ENCODE measurements at regions not wholly inside any gene's neighbourhood (a gene's known extent, or its start where the extent isn't known, plus 50 kb on each side); places are given as distances from the start of the nearest gene placed in this dataset.

GRCh38 chr13:105446197-105446596, 1089.3 kb downstream of the EFNB2 start:
- H3K4me3 ChIP-seq (ENCODE audit: low read depth, low read length), result no peak overlapping the region
- no peaks in the 10 kb centered on the region for H3K4me1 ChIP-seq (ENCODE audit: control insufficient read depth, insufficient read depth, low read length)
- no peaks in the 10 kb centered on the region for H3K9me3 ChIP-seq (ENCODE audit: control insufficient read depth, insufficient read depth, low read depth, low read length)
- ChIA-PET POLR2A (no interaction called here), CTCF (interaction anchor here (0.6 kb wide), 1 partner anchor 73 kb away, joined by 3 read pairs; no protein-coding TSS in a partner anchor)
- TF ChIP-seq OVOL3 (tag by site-specific recombination; IDR thresholded peaks at IDR 0.05) (no peak), WT1 (tag by site-specific recombination; IDR thresholded peaks at IDR 0.05) (no peak), ZNF776 (tag by site-specific recombination; IDR thresholded peaks at IDR 0.05; ENCODE audit: borderline replicate concordance) (no peak), ZNF488 (tag by site-specific recombination; IDR thresholded peaks at IDR 0.05) (no peak), MYNN (tag by site-specific recombination; IDR thresholded peaks at IDR 0.05; ENCODE audit: borderline replicate concordance) (no peak), ZNF23 (tag by site-specific recombination; IDR thresholded peaks at IDR 0.05; ENCODE audit: borderline replicate concordance) (no peak), ZNF785 (tag by site-specific recombination; IDR thresholded peaks at IDR 0.05) (no peak), RBAK (tag by site-specific recombination; IDR thresholded peaks at IDR 0.05) (no peak), KLF1 (tag by site-specific recombination; IDR thresholded peaks at IDR 0.05) (no peak), SP7 (tag by site-specific recombination; IDR thresholded peaks at IDR 0.05) (no peak), ZBTB20 (tag by site-specific recombination; IDR thresholded peaks at IDR 0.05) (no peak), ZNF140 (tag by site-specific recombination; IDR thresholded peaks at IDR 0.05) (no peak), ZNF416 (tag by site-specific recombination; IDR thresholded peaks at IDR 0.05) (no peak), ZNF549 (tag by site-specific recombination; IDR thresholded peaks at IDR 0.05) (no peak), ZNF704 (tag by site-specific recombination; IDR thresholded peaks at IDR 0.05) (no peak), ZNF610 (tag by site-specific recombination; IDR thresholded peaks at IDR 0.05; ENCODE audit: borderline replicate concordance) (no peak), ZNF335 (tag by site-specific recombination; conservative IDR thresholded peaks at IDR 0.05) (no peak), ZNF658 (tag by site-specific recombination; IDR thresholded peaks at IDR 0.05) (no peak)
- H3K36me3 ChIP-seq (ENCODE audit: control insufficient read depth in 2 of 2, insufficient read depth in 1 of 2, low read length in 2 of 2), result no peaks in the 10 kb centered on the region
- H3K27ac ChIP-seq (ENCODE audit: extremely low read depth, low read depth, low read length), result no peak overlapping the region

- Histone ChIP-seq H3K4me3 (ENCODE audit: low read depth, low read length) (no peak overlapping the region), H3K36me3 (ENCODE audit: control insufficient read depth in 2 of 2, insufficient read depth in 1 of 2, low read length in 2 of 2) (no peaks in the 10 kb centered on the region), H3K4me1 (ENCODE audit: control insufficient read depth, insufficient read depth, low read length) (no peaks in the 10 kb centered on the region), H3K9me3 (ENCODE audit: control insufficient read depth, insufficient read depth, low read depth, low read length) (no peaks in the 10 kb centered on the region), H3K27ac (ENCODE audit: extremely low read depth, low read depth, low read length) (no peak overlapping the region)
- ChIA-PET POLR2A (no interaction called here), CTCF (no interaction called here)
- no peak for TF ChIP-seq SETDB1 (IDR thresholded peaks at IDR 0.05; ENCODE audit: insufficient read length, low read length)
- TF ChIP-seq ZNF202 (tag by site-specific recombination; IDR thresholded peaks at IDR 0.05; ENCODE audit: borderline replicate concordance), result no peak
- no peak for TF ChIP-seq MEIS1 (CRISPR knock-in tag; IDR thresholded peaks at IDR 0.05; ENCODE audit: borderline replicate concordance)
- TF ChIP-seq ZNF26 (tag by site-specific recombination; IDR thresholded peaks at IDR 0.05), result no peak
- TF ChIP-seq ZNF626 (tag by site-specific recombination; IDR thresholded peaks at IDR 0.05), result no peak
- TF ChIP-seq PRDM4 (tag by site-specific recombination; IDR thresholded peaks at IDR 0.05), result no peak
- TF ChIP-seq ZNF660 (tag by site-specific recombination; IDR thresholded peaks at IDR 0.05), result no peak
- no peak for TF ChIP-seq ZFP69B (tag by site-specific recombination; IDR thresholded peaks at IDR 0.05)
- TF ChIP-seq ZNF529 (tag by site-specific recombination; IDR thresholded peaks at IDR 0.05; ENCODE audit: insufficient replicate concordance), result no peak
- no peak for TF ChIP-seq ZNF223 (tag by site-specific recombination; IDR thresholded peaks at IDR 0.05)
- TF ChIP-seq ZNF645 (tag by site-specific recombination; IDR thresholded peaks at IDR 0.05), result no peak
Measured at GRCh38 chr13:105445796-105446195, 1089.7 kb downstream of the EFNB2 start.
